Fibroblast of lung (primary cell): ENCODE measurements at regions not wholly inside any gene's neighbourhood (a gene's known extent, or its start where the extent isn't known, plus 50 kb on each side); places are given as distances from the start of the nearest gene placed in this dataset.

Source experiments
- DNase-seq, 2 donors: peaks; one replicate each; pipeline versions ENCODE4 v3.0.0 to v3.0.0-alpha.2; 2010; ENCODE audit warnings: low read depth in 2 of 2
- H2AFZ ChIP-seq: 2 replicates; pipeline ENCODE4 v1.5.1; 2012; ENCODE audit warnings: low read length, control low read depth, inconsistent platforms
- H3K27ac ChIP-seq: 2 replicates; pipeline ENCODE4 v1.5.1; 2011; ENCODE audit warnings: low read length, control low read depth; ENCODE audit not compliant: insufficient read depth
- H3K27me3 ChIP-seq: 2 replicates; pipeline ENCODE4 v1.5.1; 2011; ENCODE audit warnings: mild to moderate bottlenecking, low read length; ENCODE audit not compliant: control insufficient read depth, insufficient read depth
- H3K36me3 ChIP-seq: 2 replicates; pipeline ENCODE4 v1.5.1; 2011; ENCODE audit warnings: low read length; ENCODE audit not compliant: control insufficient read depth, insufficient read depth
- H3K4me1 ChIP-seq: 2 replicates; pipeline ENCODE4 v1.5.1; 2011; ENCODE audit warnings: low read length; ENCODE audit not compliant: control insufficient read depth, insufficient read depth; ENCODE audit errors: extremely low read depth
- H3K4me2 ChIP-seq: 2 replicates; pipeline ENCODE4 v1.5.1; 2011; ENCODE audit warnings: low read length, control low read depth; ENCODE audit not compliant: insufficient read depth; ENCODE audit errors: extremely low read depth
- H3K4me3 ChIP-seq, 4 experiments: fragments of 200-600 bp in 1 of 4; sonication (generic) in 1 of 4; replicated peaks in 1 of 4; 2 replicates each; pipeline ENCODE4 v1.5.1; 2011 to 2016; ENCODE audit warnings: low read length in 4 of 4, low read depth in 3 of 4, mild to moderate bottlenecking in 3 of 4, control low read depth in 2 of 4, inconsistent platforms in 1 of 4, mixed read lengths in 1 of 4; ENCODE audit not compliant: insufficient read depth in 1 of 4; ENCODE audit errors: control extremely low read depth in 1 of 4
- H3K79me2 ChIP-seq: 2 replicates; pipeline ENCODE4 v1.5.1; 2012; ENCODE audit warnings: mild to moderate bottlenecking, low read length, inconsistent platforms; ENCODE audit not compliant: control insufficient read depth, insufficient read depth
- H3K9ac ChIP-seq: 2 replicates; pipeline ENCODE4 v1.5.1; 2011; ENCODE audit warnings: mild to moderate bottlenecking, low read length, control low read depth; ENCODE audit not compliant: insufficient read depth
- H3K9me3 ChIP-seq: 2 replicates; pipeline ENCODE4 v1.5.1; 2012; ENCODE audit warnings: low read depth, low read length; ENCODE audit not compliant: control insufficient read depth, insufficient read depth
- H4K20me1 ChIP-seq: 2 replicates; pipeline ENCODE4 v1.5.1; 2011; ENCODE audit warnings: low read length; ENCODE audit not compliant: control insufficient read depth, insufficient read depth; ENCODE audit errors: extremely low read depth
- EZH2 ChIP-seq: IDR thresholded peaks from 2 replicates; pipeline ENCODE4 v1.5.1; 2012; ENCODE audit warnings: low read length, control low read depth, mild to moderate bottlenecking; ENCODE audit errors: missing control alignments
- TF ChIP-seq, protein P1 (sequence below), 2 donors: IDR thresholded peaks in 1 of 2; conservative IDR thresholded peaks in 1 of 2; 1 replicate in 1 of 2; 2 replicates in 1 of 2; pipeline ENCODE4 v1.5.1; 2011 to 2012; ENCODE audit warnings: low read length in 2 of 2, control low read depth in 1 of 2, inconsistent platforms in 1 of 2, low read depth in 1 of 2, mild to moderate bottlenecking in 1 of 2

DNA sequence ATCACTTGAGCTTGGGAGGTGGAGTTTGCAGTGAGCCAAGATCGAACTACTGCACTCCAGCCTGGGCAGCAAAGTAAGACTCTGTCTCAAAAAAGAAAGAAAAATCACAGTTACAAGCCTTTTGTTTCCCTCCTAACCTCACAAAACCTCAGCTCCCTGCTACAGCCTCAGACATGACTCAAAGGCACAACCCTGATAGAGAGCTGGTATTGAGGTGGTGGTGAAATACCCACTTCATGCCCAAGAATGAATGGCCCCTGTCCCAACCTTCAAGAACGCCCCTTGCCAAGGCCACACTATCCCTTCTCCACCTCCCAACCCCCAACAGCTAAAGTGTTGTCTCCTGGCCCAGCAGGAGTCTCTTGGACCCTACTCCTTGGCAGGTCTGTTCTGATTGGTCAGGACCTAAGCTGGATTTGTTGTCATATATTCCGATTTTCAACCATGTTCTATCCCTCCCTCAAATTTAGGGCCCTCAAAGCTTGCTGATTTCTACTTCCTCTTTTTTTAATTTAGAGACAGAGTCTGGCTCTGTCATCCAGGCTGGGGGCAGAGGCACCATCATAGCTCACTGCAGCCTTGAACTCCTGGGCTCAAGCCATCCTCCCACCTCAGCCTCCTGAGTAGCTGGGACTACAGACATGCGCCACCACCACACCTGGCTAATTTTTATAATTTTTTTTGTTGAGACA is 61.9 kb upstream of the BZW1 start:
- Histone ChIP-seq H3K79me2 (no peaks in the 10 kb centered on the region), H3K9ac (no peak overlapping the region), H2AFZ (no peak overlapping the region), H3K4me3 (no peak overlapping the region), H3K36me3 (no peaks in the 10 kb centered on the region), H3K27me3 (no peaks in the 10 kb centered on the region), H3K4me1 (peaks cover 16% of the 10 kb centered on the region), H3K4me2 (no peak overlapping the region), H3K9me3 (no peaks in the 10 kb centered on the region), H4K20me1 (no peaks in the 10 kb centered on the region), H3K27ac (no peak overlapping the region)
- peak in 1 of 2 donors; percentile 24 for DNase-seq
- TF ChIP-seq, protein P1, sequence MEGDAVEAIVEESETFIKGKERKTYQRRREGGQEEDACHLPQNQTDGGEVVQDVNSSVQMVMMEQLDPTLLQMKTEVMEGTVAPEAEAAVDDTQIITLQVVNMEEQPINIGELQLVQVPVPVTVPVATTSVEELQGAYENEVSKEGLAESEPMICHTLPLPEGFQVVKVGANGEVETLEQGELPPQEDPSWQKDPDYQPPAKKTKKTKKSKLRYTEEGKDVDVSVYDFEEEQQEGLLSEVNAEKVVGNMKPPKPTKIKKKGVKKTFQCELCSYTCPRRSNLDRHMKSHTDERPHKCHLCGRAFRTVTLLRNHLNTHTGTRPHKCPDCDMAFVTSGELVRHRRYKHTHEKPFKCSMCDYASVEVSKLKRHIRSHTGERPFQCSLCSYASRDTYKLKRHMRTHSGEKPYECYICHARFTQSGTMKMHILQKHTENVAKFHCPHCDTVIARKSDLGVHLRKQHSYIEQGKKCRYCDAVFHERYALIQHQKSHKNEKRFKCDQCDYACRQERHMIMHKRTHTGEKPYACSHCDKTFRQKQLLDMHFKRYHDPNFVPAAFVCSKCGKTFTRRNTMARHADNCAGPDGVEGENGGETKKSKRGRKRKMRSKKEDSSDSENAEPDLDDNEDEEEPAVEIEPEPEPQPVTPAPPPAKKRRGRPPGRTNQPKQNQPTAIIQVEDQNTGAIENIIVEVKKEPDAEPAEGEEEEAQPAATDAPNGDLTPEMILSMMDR (conservative IDR thresholded peaks at IDR 0.05 in 1 of 2, IDR thresholded peaks at IDR 0.05 in 1 of 2; ENCODE audit: low read depth in 1 of 2, low read length in 2 of 2), result no peak
- TF ChIP-seq EZH2, result no peak

DNA sequence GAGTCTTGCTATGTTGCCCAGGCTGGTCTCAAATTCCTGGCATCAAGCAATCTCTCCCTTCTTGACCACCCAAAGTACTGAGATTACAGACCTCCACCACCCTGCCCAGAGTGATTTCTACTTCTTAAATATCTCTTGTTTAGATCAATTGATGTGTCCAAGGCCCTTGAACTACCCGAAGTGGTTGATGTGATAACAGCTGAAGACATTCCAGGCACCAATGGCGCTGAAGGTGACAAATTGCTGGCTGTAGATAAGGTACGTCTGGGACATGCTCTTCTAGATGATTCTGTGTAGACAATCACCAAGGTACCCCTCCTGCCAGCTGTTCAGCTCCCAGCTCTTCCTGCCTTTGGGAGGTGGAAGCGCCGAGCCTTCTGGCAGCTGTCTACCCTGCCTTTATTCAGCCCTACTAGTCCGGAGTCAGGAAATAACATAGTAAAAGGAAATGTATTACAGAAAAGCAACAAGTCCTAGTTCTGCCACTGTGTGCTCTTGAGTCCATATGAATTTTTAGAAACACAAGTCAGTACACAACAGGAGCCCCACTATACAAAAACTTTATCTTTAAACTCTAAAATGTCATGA is 61.3 kb upstream of the BZW1 start:
- Histone ChIP-seq H3K27me3 (no peaks in the 10 kb centered on the region), H3K36me3 (no peaks in the 10 kb centered on the region), H3K4me2 (no peak overlapping the region), H3K9me3 (no peaks in the 10 kb centered on the region), H3K4me3 (no peak overlapping the region), H3K79me2 (no peaks in the 10 kb centered on the region), H2AFZ (no peak overlapping the region), H3K27ac (no peak overlapping the region), H3K9ac (no peak overlapping the region), H3K4me1 (peaks cover 16% of the 10 kb centered on the region), H4K20me1 (no peaks in the 10 kb centered on the region)
- TF ChIP-seq, protein P1 (conservative IDR thresholded peaks at IDR 0.05 in 1 of 2, IDR thresholded peaks at IDR 0.05 in 1 of 2; ENCODE audit: low read depth in 1 of 2, low read length in 2 of 2), result no peak
- no peak for TF ChIP-seq EZH2
- no peak for DNase-seq

DNA sequence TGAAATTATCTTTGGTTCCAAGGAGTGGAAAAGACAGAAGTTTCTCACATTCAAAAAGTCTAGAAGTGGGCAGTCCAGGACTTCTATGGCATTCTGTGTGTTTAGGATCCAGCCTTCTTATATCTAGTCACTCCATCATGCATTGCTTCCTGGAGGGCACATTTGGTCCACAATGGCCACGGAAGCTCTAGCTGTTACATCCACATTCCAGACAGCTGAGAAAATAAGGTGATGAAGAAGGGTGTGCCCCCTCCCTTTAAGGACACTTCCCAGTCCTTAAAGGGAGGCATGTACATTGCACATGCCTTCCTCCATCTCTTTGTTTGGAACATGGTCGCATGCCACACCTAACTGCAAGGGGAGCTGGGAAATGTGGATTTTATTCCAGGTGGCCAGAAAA is 59.9 kb upstream of the BZW1 start:
- H3K4me2 ChIP-seq, result no peak overlapping the region
- no peak overlapping the region for H3K4me3 ChIP-seq
- no peak overlapping the region for H3K9ac ChIP-seq
- no peaks in the 10 kb centered on the region for H3K27me3 ChIP-seq
- no peak overlapping the region for H3K27ac ChIP-seq
- H3K4me1 ChIP-seq, result peaks cover 18% of the 10 kb centered on the region
- no peaks in the 10 kb centered on the region for H3K79me2 ChIP-seq
- no peaks in the 10 kb centered on the region for H4K20me1 ChIP-seq
- no peak for TF ChIP-seq EZH2
- TF ChIP-seq, protein P1 (conservative IDR thresholded peaks at IDR 0.05 in 1 of 2, IDR thresholded peaks at IDR 0.05 in 1 of 2; ENCODE audit: low read depth in 1 of 2, low read length in 2 of 2), result no peak
- no peaks in the 10 kb centered on the region for H3K9me3 ChIP-seq
- H3K36me3 ChIP-seq, result no peaks in the 10 kb centered on the region
- no peak overlapping the region for H2AFZ ChIP-seq
- no peak for DNase-seq
